H1 (cell line): ENCODE measurements at regions not wholly inside any gene's neighbourhood (a gene's known extent, or its start where the extent isn't known, plus 50 kb on each side); places are given as distances from the start of the nearest gene placed in this dataset.
A peak's percentile ranks its signal among the peaks of the same experiment; 100 is the strongest.

Source experiments
- CTCF ChIA-PET: fragments of 300-600 bp; sonication (Branson Sonifier 250); formaldehyde crosslinking; loops from one replicate; lab custom pipeline; 2021; ENCODE audit not compliant: partially characterized antibody; lab: Charles Lee
- POLR2A ChIA-PET: fragments of 300-600 bp; sonication (Branson Sonifier 250); formaldehyde crosslinking; loops from one replicate; lab custom pipeline; 2021; ENCODE audit warnings: inconsistent platforms; ENCODE audit not compliant: partially characterized antibody; lab: Charles Lee
- DNase-seq, 2 experiments: peaks; one replicate each; pipeline versions ENCODE4 v3.0.0 to v3.0.0-alpha.2; 2010 to 2022; ENCODE audit warnings: low spot score in 2 of 2, low read depth in 1 of 2, mixed read lengths in 1 of 2
- FAIRE-seq: peaks from 2 replicates; lab custom pipeline; 2011; peaks lifted over from hg19 to GRCh38; lab: Jason Lieb, UNC
- H2AFZ ChIP-seq: 2 replicates; pipeline ENCODE4 v1.8.1; 2012; ENCODE audit warnings: low read length, inconsistent platforms
- H2AK5ac ChIP-seq: 2 replicates; pipeline ENCODE4 v1.6.1; 2013; ENCODE audit warnings: low read depth, low read length
- H2BK120ac ChIP-seq: replicated peaks from 2 replicates; pipeline ENCODE3; 2013; ENCODE audit warnings: low read depth, low read length, inconsistent platforms
- H2BK12ac ChIP-seq: 2 replicates; pipeline ENCODE4 v1.6.1; 2013; ENCODE audit warnings: low read depth, low read length
- H2BK15ac ChIP-seq: 2 replicates; pipeline ENCODE4 v1.6.1; 2013; ENCODE audit warnings: low read length
- H2BK20ac ChIP-seq: 2 replicates; pipeline ENCODE4 v1.6.1; 2013; ENCODE audit warnings: low read length
- H2BK5ac ChIP-seq: 2 replicates; pipeline ENCODE4 v1.6.1; 2013; ENCODE audit warnings: low read depth, low read length
- H3K14ac ChIP-seq: 2 replicates; pipeline ENCODE4 v1.6.1; 2013; ENCODE audit warnings: inconsistent platforms; ENCODE audit not compliant: insufficient read length
- H3K18ac ChIP-seq: 2 replicates; pipeline ENCODE4 v1.6.1; 2013; ENCODE audit warnings: low read length; ENCODE audit errors: extremely low read depth
- H3K23ac ChIP-seq: 2 replicates; pipeline ENCODE4 v1.6.1; 2013; ENCODE audit warnings: inconsistent platforms; ENCODE audit not compliant: insufficient read length
- H3K23me2 ChIP-seq: 2 replicates; pipeline ENCODE4 v1.6.1; 2013; ENCODE audit warnings: low read depth, low read length
- H3K27ac ChIP-seq: 2 replicates; pipeline ENCODE4 v1.6.1; 2011; ENCODE audit warnings: low read depth, low read length, inconsistent platforms
- H3K27me3 ChIP-seq, 4 experiments: replicated peaks in 1 of 4; 1 replicate in 1 of 4; 2 replicates in 3 of 4; pipeline versions ENCODE4 v1.6.1 to v1.8.1; 2011 to 2013; ENCODE audit warnings: low read length in 3 of 4, mild to moderate bottlenecking in 3 of 4, inconsistent platforms in 2 of 4, mixed read lengths in 2 of 4, moderate library complexity in 1 of 4; ENCODE audit not compliant: control insufficient read depth in 3 of 4, insufficient read depth in 3 of 4; ENCODE audit errors: extremely low read depth in 1 of 4
- H3K36me3 ChIP-seq, 4 experiments: 2 replicates each; pipeline versions ENCODE4 v1.6.1 to v1.8.1; 2011 to 2013; ENCODE audit warnings: mild to moderate bottlenecking in 4 of 4, low read length in 3 of 4, moderate library complexity in 2 of 4, control low read depth in 1 of 4, inconsistent platforms in 1 of 4; ENCODE audit not compliant: insufficient read depth in 4 of 4, control insufficient read depth in 2 of 4
- H3K4ac ChIP-seq: replicated peaks from 2 replicates; pipeline ENCODE3; 2013; ENCODE audit warnings: low read length, low read depth, mixed read lengths, inconsistent platforms; ENCODE audit not compliant: insufficient read length
- H3K4me1 ChIP-seq, 4 experiments: replicated peaks in 1 of 4; 1 replicate in 1 of 4; 2 replicates in 3 of 4; pipeline versions ENCODE4 v1.6.1 to v1.8.1; 2011 to 2013; ENCODE audit warnings: low read length in 3 of 4, inconsistent platforms in 2 of 4, mixed read lengths in 1 of 4; ENCODE audit not compliant: insufficient read depth in 4 of 4, control insufficient read depth in 3 of 4
- H3K4me2 ChIP-seq, 2 experiments: 2 replicates each; pipeline versions ENCODE4 v1.6.1 to v1.8.1; 2011 to 2013; ENCODE audit warnings: low read depth in 2 of 2, low read length in 2 of 2, control low read depth in 1 of 2, inconsistent platforms in 1 of 2, mild to moderate bottlenecking in 1 of 2; ENCODE audit not compliant: insufficient read depth in 1 of 2
- H3K4me3 ChIP-seq, 4 experiments: fragments of 200-600, 300-600 bp in 1 of 4; sonication (generic), shearing (Covaris generic), sonication (Bioruptor Twin) in 1 of 4; 2 replicates each; pipeline versions ENCODE4 v1.5.1 to v1.8.1; 2011 to 2016; ENCODE audit warnings: low read length in 4 of 4, low read depth in 3 of 4, control low read depth in 2 of 4, inconsistent platforms in 2 of 4, mild to moderate bottlenecking in 2 of 4, mixed read lengths in 1 of 4, moderate library complexity in 1 of 4; ENCODE audit not compliant: insufficient read depth in 2 of 4; ENCODE audit errors: extremely low read depth in 1 of 4
- H3K56ac ChIP-seq: replicated peaks from 2 replicates; pipeline ENCODE3; 2013; ENCODE audit warnings: low read depth, mild to moderate bottlenecking, mixed read lengths, low read length, inconsistent platforms; ENCODE audit not compliant: insufficient read length
- H3K79me1 ChIP-seq: 2 replicates; pipeline ENCODE4 v1.6.1; 2013; ENCODE audit warnings: low read depth, low read length, control low read depth
- H3K79me2 ChIP-seq, 2 experiments: 2 replicates each; pipeline versions ENCODE4 v1.6.1 to v1.8.1; 2012 to 2013; ENCODE audit warnings: low read length in 2 of 2, mild to moderate bottlenecking in 2 of 2, inconsistent platforms in 1 of 2; ENCODE audit not compliant: insufficient read depth in 2 of 2, control insufficient read depth in 1 of 2
- H3K9ac ChIP-seq, 4 experiments: replicated peaks in 1 of 4; 1 replicate in 1 of 4; 2 replicates in 3 of 4; pipeline versions ENCODE4 v1.6.1 to v1.8.1; 2011 to 2013; ENCODE audit warnings: low read depth in 3 of 4, low read length in 3 of 4, control low read depth in 2 of 4, mild to moderate bottlenecking in 2 of 4, moderate library complexity in 2 of 4, inconsistent platforms in 1 of 4; ENCODE audit errors: extremely low read depth in 1 of 4
- H3K9me3 ChIP-seq, 2 experiments: 2 replicates each; pipeline versions ENCODE4 v1.6.1 to v1.8.1; 2012 to 2013; ENCODE audit warnings: mild to moderate bottlenecking in 2 of 2, moderate library complexity in 2 of 2, control low read depth in 1 of 2, inconsistent platforms in 1 of 2, low read depth in 1 of 2, low read length in 1 of 2, mixed read lengths in 1 of 2; ENCODE audit not compliant: insufficient read depth in 2 of 2
- H4K20me1 ChIP-seq, 2 experiments: replicated peaks in 1 of 2; 2 replicates each; pipeline versions ENCODE3 to v1.8.1; 2011 to 2013; ENCODE audit warnings: inconsistent platforms in 2 of 2, low read length in 2 of 2, mild to moderate bottlenecking in 1 of 2; ENCODE audit not compliant: insufficient read depth in 2 of 2, control insufficient read depth in 1 of 2
- H4K5ac ChIP-seq: 2 replicates; pipeline ENCODE4 v1.6.1; 2013; ENCODE audit warnings: low read length, low read depth, mixed read lengths, inconsistent platforms; ENCODE audit not compliant: insufficient read length
- H4K8ac ChIP-seq: 2 replicates; pipeline ENCODE4 v1.8.0; 2013; ENCODE audit warnings: mild to moderate bottlenecking, moderate library complexity, low read length, inconsistent platforms; ENCODE audit not compliant: insufficient read depth; ENCODE audit errors: extremely low read depth
- H4K91ac ChIP-seq: replicated peaks from 2 replicates; pipeline ENCODE3; 2013; ENCODE audit warnings: low read length, mixed read lengths, inconsistent platforms; ENCODE audit not compliant: insufficient read length
- CHD1 ChIP-seq: IDR thresholded peaks from 2 replicates; pipeline ENCODE4 v1.6.1; 2012; ENCODE audit warnings: low read depth, low read length, improper control_type of control experiment
- HDAC2 ChIP-seq, 2 experiments: fragments of 300-600 bp in 1 of 2; sonication (generic) in 1 of 2; IDR thresholded peaks; 2 replicates each; pipeline ENCODE4 v1.6.1; 2011 to 2012; ENCODE audit warnings: low read depth in 2 of 2, low read length in 2 of 2, mild to moderate bottlenecking in 2 of 2, moderate library complexity in 2 of 2, borderline replicate concordance in 1 of 2, inconsistent platforms in 1 of 2
- JUN ChIP-seq: IDR thresholded peaks from 2 replicates; pipeline ENCODE4 v1.6.1; 2011; ENCODE audit warnings: low read depth, mild to moderate bottlenecking, improper control_type of control experiment, low read length
- JUND ChIP-seq: IDR thresholded peaks from 2 replicates; pipeline ENCODE4 v1.6.1; 2011; ENCODE audit warnings: mild to moderate bottlenecking, improper control_type of control experiment, low read length
- RBBP5 ChIP-seq: IDR thresholded peaks from 2 replicates; pipeline ENCODE4 v1.7.1; 2012; ENCODE audit warnings: low read depth, mild to moderate bottlenecking, inconsistent platforms, low read length, moderate library complexity, borderline replicate concordance
- RNF2 ChIP-seq: fragments of 200-900, 300-1000 bp; sonication (generic); IDR thresholded peaks from 2 replicates; pipeline ENCODE4 v1.7.1; 2016; ENCODE audit warnings: borderline replicate concordance, low read depth, mild to moderate bottlenecking, antibody characterized with exemption, low read length; ENCODE audit not compliant: poor library complexity, severe bottlenecking; ENCODE audit errors: missing control alignments
- SIX5 ChIP-seq: IDR thresholded peaks from 2 replicates; pipeline ENCODE4 v1.6.1; 2011; ENCODE audit warnings: mild to moderate bottlenecking, low read depth, low read length
- TBP ChIP-seq: IDR thresholded peaks from 2 replicates; pipeline ENCODE4 v1.6.1; 2011; ENCODE audit warnings: low read depth, low read length, improper control_type of control experiment
- TCF12 ChIP-seq: IDR thresholded peaks from 2 replicates; pipeline ENCODE4 v1.6.1; 2011; ENCODE audit warnings: low read depth, mild to moderate bottlenecking, low read length
- WGBS, 2 experiments: shearing (Covaris generic) in 1 of 2; methylation state at CpG; one replicate each; pipeline versions ENCODE4 v1.1.6 to v1.1.7; 2013 to 2015; ENCODE audit warnings: low lambda C conversion rate in 2 of 2, mixed read lengths in 2 of 2, inconsistent platforms in 1 of 2, low coverage in 1 of 2, missing lambda C conversion rate in 1 of 2; ENCODE audit not compliant: insufficient replicate concordance in 2 of 2, insufficient coverage in 1 of 2, insufficient read length in 1 of 2; ENCODE audit errors: extremely low coverage in 1 of 2, missing lambda C conversion rate in 1 of 2; 5-methylcytosine and 5-hydroxymethylcytosine counted together

GRCh38 chr2:121003391-121003790, 267.7 kb downstream of the GLI2 start:
- Histone ChIP-seq H3K23ac (no peak overlapping the region), H3K27ac (no peak overlapping the region), H3K79me2 (no peaks in the 10 kb centered on the region), H3K4me2 (no peak overlapping the region), H4K5ac (no peak overlapping the region), H2BK120ac (no peak overlapping the region), H3K14ac (no peak overlapping the region), H2AFZ (no peak overlapping the region), H3K36me3 (no peaks in the 10 kb centered on the region), H3K4ac (no peak overlapping the region), H3K9me3 (0 out of 4 replicates have a peak, but pooled peaks cover 0 to 3% of the 10 kb centered on the region in 2 experiments), H2BK15ac (no peak overlapping the region; the same call in 1 of the 2 replicates), H3K4me1 (peaks cover 3 to 9% (median 7%) of the 10 kb centered on the region in 4 experiments), H3K18ac (no peak overlapping the region), H3K27me3 (peaks cover 0 to 13% (median 3%) of the 10 kb centered on the region in 4 experiments; a peak in 4 of 7 replicates), H3K23me2 (no peaks in the 10 kb centered on the region)
- no peak for FAIRE-seq
- WGBS, 2 experiments, result 86% methylated on average over 5 of the region's 5 CpGs; no CpG with 5 or more reads in 1 of the 2 experiments
- no peak for DNase-seq
- POLR2A ChIA-PET, result interaction anchor here (0.8 kb wide), 1 partner anchor 33 kb away, joined by 3 read pairs; no protein-coding TSS in a partner anchor
- no peak for TF ChIP-seq TCF12
- TF ChIP-seq JUND, result no peak
- no peak for TF ChIP-seq RBBP5
- TF ChIP-seq JUN, result no peak
- no peak for TF ChIP-seq TBP
- no peak for TF ChIP-seq SIX5
- no peak for TF ChIP-seq RNF2
- TF ChIP-seq HDAC2 (IDR thresholded peaks at IDR 0.05; ENCODE audit: borderline replicate concordance in 1 of 2, low read depth in 2 of 2, low read length in 2 of 2), result no peak
- TF ChIP-seq CHD1, result no peak
- TF ChIP-seq, all 59 proteins: peak for 0
- no peak overlapping the region for H4K91ac ChIP-seq
- H3K4me3 ChIP-seq, result no peak overlapping the region
- peak overlapping the region; percentile 27; the same call in 1 of the 2 replicates for H2BK12ac ChIP-seq
- H4K20me1 ChIP-seq, result no peaks in the 10 kb centered on the region
- CTCF ChIA-PET, result interaction anchor here (1.0 to 1.4 kb wide), 2 partner anchors 10 to 44 kb away, joined by 3 to 4 read pairs; no protein-coding TSS in a partner anchor
- H2AK5ac ChIP-seq, result no peak overlapping the region
- H3K9ac ChIP-seq, result no peak overlapping the region
- H3K79me1 ChIP-seq, result no peaks in the 10 kb centered on the region
- H2BK20ac ChIP-seq, result no peak overlapping the region
- no peak overlapping the region for H2BK5ac ChIP-seq
- no peak overlapping the region for H3K56ac ChIP-seq
- no peak overlapping the region for H4K8ac ChIP-seq
